NCI-H510A (cell line): ENCODE measurements at regions not wholly inside any gene's neighbourhood (a gene's known extent, or its start where the extent isn't known, plus 50 kb on each side); places are given as distances from the start of the nearest gene placed in this dataset.

Experiments used
- DNase-seq: peaks from one replicate; lab custom pipeline; 2025; lab: John Stamatoyannopoulos, UW

GRCh38 chr7:31171984-31172383, 119.9 kb downstream of the ADCYAP1R1 start:
- DNase-seq = no peak

- DNase-seq = no peak
These were observed 119.2 kb downstream of the ADCYAP1R1 start for GRCh38 chr7:31171216-31171785.
